ENCODE measurements at regions not wholly inside any gene's neighbourhood (a gene's known extent, or its start where the extent isn't known, plus 50 kb on each side); places are given as distances from the start of the nearest gene placed in this dataset. TPM values are rescaled to one million over a fixed set of nuclear protein-coding genes. Genes with fewer than 3 reads are reported as not detected.

GRCh38 chr4:65738134-65738533, 67.8 kb upstream of the EPHA5 start:
- Mint-ChIP-seq H3K27me3 (no peaks in the 10 kb centered on the region), H3K4me3 (no peak overlapping the region), H3K4me1 (ENCODE audit: low read depth) (no peaks in the 10 kb centered on the region), H3K9me3 (peaks cover 2% of the 10 kb centered on the region), H3K27ac (no peak overlapping the region), H3K36me3 (ENCODE audit: low read depth) (no peaks in the 10 kb centered on the region)
- CTCF ChIA-PET, result no interaction called here
- POLR2A ChIA-PET, result no interaction called here
- no peak for TF ChIP-seq CTCF (IDR thresholded peaks at IDR 0.05)
- intact Hi-C loops (cut with micrococcal nuclease), result no loop called here
- ATAC-seq (no peak), DNase-seq (no peak)

GRCh38 chr4:65737672-65738071, 67.4 kb upstream of the EPHA5 start:
- H3K27me3 Mint-ChIP-seq, result no peaks in the 10 kb centered on the region
- ChIA-PET CTCF (no interaction called here), POLR2A (no interaction called here)
- no peak overlapping the region for H3K27ac Mint-ChIP-seq
- no peak for ATAC-seq
- TF ChIP-seq CTCF (IDR thresholded peaks at IDR 0.05), result no peak
- no peaks in the 10 kb centered on the region for H3K4me1 Mint-ChIP-seq (ENCODE audit: low read depth)
- H3K36me3 Mint-ChIP-seq (ENCODE audit: low read depth), result no peaks in the 10 kb centered on the region
- peaks cover 2% of the 10 kb centered on the region for H3K9me3 Mint-ChIP-seq
- no peak for DNase-seq
- no peak overlapping the region for H3K4me3 Mint-ChIP-seq
- intact Hi-C loops (cut with micrococcal nuclease), result no loop called here

GRCh38 chr4:65724973-65725372, 54.7 kb upstream of the EPHA5 start:
- intact Hi-C loops (cut with micrococcal nuclease), result no loop called here
- no peak overlapping the region for H3K4me3 Mint-ChIP-seq
- no peak for ATAC-seq
- TF ChIP-seq CTCF (IDR thresholded peaks at IDR 0.05), result no peak
- no peaks in the 10 kb centered on the region for H3K36me3 Mint-ChIP-seq (ENCODE audit: low read depth)
- no peaks in the 10 kb centered on the region for H3K27me3 Mint-ChIP-seq
- POLR2A ChIA-PET, result no interaction called here
- no peak overlapping the region for H3K27ac Mint-ChIP-seq
- CTCF ChIA-PET, result no interaction called here
- H3K4me1 Mint-ChIP-seq (ENCODE audit: low read depth), result no peaks in the 10 kb centered on the region
- H3K9me3 Mint-ChIP-seq, result peaks cover 11% of the 10 kb centered on the region
- DNase-seq, result no peak

Small RNA genes lying in the stretch of these regions (microRNA-seq; reads per million reads assigned to microRNA genes)
- gene MIR1269A (ENCODE audit: borderline microRNAs expressed, borderline replicate concordance), result not detected

Data from activated CD8-positive, alpha-beta T cell treated with anti-CD3 and anti-CD28 coated beads for 36 hours (primary cell).